LNCAP (cell line): ENCODE measurements at regions not wholly inside any gene's neighbourhood (a gene's known extent, or its start where the extent isn't known, plus 50 kb on each side); places are given as distances from the start of the nearest gene placed in this dataset.

Experiments used
- TF ChIP-seq, protein P1 (sequence below): fragments of 450-650 bp; IDR thresholded peaks from 2 replicates; pipeline ENCODE4 v1.5.1; 2017; ENCODE audit warnings: mild to moderate bottlenecking

DNA sequence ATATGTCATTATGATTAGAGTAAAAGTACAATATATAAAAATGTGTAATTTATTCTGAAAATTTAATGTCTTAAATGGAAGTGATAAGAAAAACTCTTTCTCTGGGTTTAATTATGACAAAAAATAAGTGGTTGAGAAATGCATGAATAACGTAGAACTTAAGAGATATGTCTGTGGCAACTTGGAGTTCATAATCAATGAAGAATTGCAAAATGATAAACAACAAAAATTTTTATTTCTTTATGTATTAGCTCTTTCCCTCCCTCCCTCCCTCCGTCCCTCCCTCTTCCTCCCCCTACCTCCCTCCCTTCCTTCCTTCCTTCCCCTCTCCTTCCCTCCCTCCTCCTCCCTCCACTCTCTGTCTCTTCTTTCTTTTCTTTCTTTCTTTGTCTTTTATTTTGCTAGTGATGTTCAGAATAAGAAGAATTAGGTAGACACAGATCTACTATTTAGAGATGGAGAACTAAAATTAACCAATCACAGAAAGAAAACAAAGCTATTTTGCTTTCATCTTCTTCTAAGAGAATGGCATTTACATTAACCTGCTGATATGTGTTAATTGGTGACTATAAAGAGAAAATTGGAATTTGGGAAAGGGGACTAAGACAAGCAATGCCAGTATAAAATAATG lies 96.3 kb upstream of the PDC start:
- TF ChIP-seq, protein P1, sequence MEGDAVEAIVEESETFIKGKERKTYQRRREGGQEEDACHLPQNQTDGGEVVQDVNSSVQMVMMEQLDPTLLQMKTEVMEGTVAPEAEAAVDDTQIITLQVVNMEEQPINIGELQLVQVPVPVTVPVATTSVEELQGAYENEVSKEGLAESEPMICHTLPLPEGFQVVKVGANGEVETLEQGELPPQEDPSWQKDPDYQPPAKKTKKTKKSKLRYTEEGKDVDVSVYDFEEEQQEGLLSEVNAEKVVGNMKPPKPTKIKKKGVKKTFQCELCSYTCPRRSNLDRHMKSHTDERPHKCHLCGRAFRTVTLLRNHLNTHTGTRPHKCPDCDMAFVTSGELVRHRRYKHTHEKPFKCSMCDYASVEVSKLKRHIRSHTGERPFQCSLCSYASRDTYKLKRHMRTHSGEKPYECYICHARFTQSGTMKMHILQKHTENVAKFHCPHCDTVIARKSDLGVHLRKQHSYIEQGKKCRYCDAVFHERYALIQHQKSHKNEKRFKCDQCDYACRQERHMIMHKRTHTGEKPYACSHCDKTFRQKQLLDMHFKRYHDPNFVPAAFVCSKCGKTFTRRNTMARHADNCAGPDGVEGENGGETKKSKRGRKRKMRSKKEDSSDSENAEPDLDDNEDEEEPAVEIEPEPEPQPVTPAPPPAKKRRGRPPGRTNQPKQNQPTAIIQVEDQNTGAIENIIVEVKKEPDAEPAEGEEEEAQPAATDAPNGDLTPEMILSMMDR, result no peak

DNA sequence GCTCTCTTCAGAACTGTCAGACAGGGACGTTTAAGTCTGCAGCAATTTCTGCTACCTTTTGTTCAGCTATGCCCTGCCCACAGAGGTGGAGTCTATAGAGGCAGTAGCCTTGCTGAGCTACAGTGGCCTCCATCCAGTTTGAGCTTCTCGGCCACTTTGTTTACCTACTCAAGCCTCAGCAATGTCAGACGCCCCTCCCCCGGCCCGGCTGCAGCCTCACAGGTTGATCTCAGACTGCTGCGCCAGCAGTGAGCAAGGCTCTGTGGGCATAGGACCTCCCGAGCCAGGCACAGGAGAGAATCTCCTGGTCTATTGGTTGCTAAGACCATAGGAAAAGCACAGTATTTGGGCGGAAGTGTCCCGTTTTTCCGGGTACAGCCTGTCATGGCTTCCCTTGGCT lies 89.9 kb upstream of the PDC start:
- TF ChIP-seq, protein P1, result no peak

DNA sequence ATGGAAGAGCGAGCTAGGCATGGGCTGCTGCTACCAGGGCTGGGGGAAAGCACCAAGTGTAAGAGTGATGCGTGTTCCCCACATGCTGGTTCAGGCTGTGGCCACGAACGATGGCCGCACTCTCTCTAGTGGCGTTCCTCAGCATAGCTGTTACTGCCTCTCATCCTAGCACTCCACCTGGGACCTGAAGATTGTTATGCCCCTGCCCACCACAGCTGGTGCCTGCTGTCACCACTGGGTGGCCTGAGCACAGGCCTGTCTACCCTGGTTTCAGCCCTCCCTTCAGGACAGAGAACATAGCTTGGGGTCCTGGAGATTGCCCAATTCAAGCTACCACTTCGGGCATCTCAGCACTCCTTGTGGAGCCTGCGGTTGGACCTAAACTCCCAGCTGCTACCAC lies 80.1 kb upstream of the PDC start:
- TF ChIP-seq, protein P1, result no peak

DNA sequence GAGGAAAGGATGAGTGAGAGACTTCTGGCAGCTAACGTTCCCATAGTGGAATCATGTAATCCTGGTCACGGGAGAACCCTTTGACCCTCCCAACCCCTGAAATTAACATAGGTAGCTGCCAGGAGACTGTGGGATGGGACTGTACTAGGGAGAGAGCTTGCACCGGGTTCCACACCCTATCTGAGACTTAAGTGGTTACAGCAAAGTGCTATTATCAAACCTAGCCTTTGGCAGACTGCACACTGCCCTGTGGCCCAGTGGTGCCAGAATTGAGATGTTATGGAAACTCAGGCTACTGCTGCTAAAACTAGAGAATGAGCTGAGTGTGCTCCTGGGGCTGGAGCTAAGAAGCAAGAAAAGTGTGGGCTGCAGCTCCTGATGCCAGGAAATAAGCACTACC lies 79.6 kb upstream of the PDC start:
- TF ChIP-seq, protein P1, result no peak

DNA sequence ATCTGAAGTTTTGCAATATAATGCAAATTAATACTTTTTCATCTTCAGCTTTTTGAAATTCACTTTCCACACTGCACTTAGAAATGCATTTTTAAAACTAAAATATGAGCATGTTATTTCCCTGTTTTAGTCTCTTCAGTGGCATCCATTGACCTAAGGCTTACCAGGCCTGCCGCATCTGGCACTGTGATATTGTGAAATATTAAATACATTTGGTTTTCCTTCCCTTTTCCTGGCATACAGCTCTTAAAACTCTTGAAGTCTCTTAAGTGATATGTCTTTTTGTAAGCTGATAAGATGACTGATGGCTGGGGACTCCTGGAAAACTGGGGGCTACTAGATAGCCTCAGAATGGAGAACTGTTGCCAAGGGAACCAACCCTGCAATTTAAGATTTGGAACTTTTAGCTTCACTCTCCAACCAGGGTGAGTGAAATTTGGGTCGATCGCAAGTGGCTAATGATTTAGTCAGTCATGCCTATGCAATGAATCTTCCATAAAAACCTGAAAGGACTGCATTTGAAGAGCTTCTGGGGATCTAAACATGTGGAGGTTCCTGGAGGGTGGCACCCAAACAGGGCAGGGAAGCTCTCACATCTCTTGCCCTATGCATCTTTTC lies 75.5 kb upstream of the PDC start:
- TF ChIP-seq, protein P1, result no peak

DNA sequence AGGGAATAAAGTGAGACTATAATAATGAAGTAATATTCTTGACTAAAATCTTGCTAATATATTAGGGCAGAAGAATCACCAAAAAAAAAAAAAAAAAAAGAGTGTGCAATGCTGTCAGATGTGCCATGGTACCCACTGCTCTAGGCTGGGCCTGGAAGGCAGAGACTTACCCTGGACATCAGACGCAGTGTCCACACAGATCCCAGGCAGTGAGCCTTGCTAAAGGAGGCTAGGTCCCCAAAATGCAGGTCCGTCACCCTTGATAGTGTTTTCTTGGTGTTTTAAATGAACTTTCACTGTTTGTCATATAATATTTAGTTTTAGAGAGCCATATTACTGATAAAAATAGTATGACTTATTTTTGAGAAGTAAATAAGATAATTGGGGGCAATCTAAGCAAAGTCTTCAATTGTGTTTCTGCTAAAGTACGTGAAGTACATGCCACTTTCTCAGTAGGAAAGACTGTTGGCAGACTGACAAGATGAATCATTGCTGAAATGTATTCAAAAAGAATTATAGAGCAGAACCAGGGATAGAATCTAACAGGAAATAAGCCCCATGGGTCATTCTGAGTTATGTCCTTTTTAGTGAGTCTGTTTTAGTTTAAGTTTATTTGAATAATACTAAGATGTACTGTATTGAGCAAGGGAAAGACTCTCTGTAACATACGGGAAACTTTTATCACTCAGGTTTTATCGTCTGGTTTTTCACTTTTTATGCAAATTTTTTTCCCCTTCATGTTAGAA lies 74.6 kb upstream of the PDC start:
- TF ChIP-seq, protein P1, result no peak

DNA sequence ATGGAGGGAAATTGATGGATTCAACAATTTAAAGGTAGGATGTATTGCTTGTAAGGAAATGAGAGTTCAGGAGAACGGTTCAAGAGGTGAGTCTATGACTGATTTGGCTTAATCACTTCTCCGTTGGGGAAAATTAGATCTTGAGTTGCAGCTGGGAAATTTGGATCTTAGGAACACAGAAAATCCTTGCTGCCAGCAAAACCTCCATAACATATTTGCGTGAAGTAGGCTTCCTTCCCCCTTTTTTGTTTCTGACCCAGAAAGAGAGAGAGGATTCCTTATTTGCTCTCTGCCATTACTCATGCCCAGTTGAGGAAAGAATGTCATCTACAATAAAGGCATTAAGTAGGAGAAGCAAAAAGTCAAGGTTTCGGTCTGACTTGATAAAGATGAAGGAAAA lies 73.5 kb upstream of the PDC start:
- TF ChIP-seq, protein P1, result no peak
